Gastrocnemius medialis (tissue), 4 donors: ENCODE measurements at regions not wholly inside any gene's neighbourhood (a gene's known extent, or its start where the extent isn't known, plus 50 kb on each side); places are given as distances from the start of the nearest gene placed in this dataset.

Experiments used
- POLR2A ChIP-seq, 2 donors: fragments of 450-650 bp; IDR thresholded peaks; one replicate each; pipeline ENCODE4 v1.6.1; 2017; ENCODE audit warnings: antibody characterized with exemption in 2 of 2, mild to moderate bottlenecking in 2 of 2, moderate library complexity in 2 of 2
- TF ChIP-seq, protein P1 (sequence below), 5 experiments: fragments of 450-650 bp in 3 of 5; fragments of 200-600 bp in 2 of 5; sonication (generic) in 2 of 5; IDR thresholded peaks in 4 of 5; conservative IDR thresholded peaks in 1 of 5; 1 replicate in 4 of 5; 2 replicates in 1 of 5; pipeline ENCODE4 v1.5.1; 2016 to 2019; ENCODE audit warnings: antibody characterized with exemption in 5 of 5, mild to moderate bottlenecking in 3 of 5, moderate library complexity in 3 of 5

- TF ChIP-seq POLR2A (IDR thresholded peaks at IDR 0.05): no peak
- TF ChIP-seq, protein P1, sequence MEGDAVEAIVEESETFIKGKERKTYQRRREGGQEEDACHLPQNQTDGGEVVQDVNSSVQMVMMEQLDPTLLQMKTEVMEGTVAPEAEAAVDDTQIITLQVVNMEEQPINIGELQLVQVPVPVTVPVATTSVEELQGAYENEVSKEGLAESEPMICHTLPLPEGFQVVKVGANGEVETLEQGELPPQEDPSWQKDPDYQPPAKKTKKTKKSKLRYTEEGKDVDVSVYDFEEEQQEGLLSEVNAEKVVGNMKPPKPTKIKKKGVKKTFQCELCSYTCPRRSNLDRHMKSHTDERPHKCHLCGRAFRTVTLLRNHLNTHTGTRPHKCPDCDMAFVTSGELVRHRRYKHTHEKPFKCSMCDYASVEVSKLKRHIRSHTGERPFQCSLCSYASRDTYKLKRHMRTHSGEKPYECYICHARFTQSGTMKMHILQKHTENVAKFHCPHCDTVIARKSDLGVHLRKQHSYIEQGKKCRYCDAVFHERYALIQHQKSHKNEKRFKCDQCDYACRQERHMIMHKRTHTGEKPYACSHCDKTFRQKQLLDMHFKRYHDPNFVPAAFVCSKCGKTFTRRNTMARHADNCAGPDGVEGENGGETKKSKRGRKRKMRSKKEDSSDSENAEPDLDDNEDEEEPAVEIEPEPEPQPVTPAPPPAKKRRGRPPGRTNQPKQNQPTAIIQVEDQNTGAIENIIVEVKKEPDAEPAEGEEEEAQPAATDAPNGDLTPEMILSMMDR (IDR thresholded peaks at IDR 0.05 in 4 of 5, conservative IDR thresholded peaks at IDR 0.05 in 1 of 5): no peak
Observed at GRCh38 chr2:234138836-234139235, 88.3 kb downstream of the SPP2 start.
